Pons (tissue), 1 donor: ENCODE measurements at regions not wholly inside any gene's neighbourhood (a gene's known extent, or its start where the extent isn't known, plus 50 kb on each side); places are given as distances from the start of the nearest gene placed in this dataset.
A peak's percentile ranks its signal among the peaks of the same experiment; 100 is the strongest.

Source experiments
- DNase-seq: peaks from one replicate; pipeline ENCODE4 v3.0.0-alpha.2; 2016; ENCODE audit warnings: low spot score

- DNase-seq = no peak
These were observed 73.3 kb downstream of the RFC3 start for GRCh38 chr13:33891196-33891742.

DNA sequence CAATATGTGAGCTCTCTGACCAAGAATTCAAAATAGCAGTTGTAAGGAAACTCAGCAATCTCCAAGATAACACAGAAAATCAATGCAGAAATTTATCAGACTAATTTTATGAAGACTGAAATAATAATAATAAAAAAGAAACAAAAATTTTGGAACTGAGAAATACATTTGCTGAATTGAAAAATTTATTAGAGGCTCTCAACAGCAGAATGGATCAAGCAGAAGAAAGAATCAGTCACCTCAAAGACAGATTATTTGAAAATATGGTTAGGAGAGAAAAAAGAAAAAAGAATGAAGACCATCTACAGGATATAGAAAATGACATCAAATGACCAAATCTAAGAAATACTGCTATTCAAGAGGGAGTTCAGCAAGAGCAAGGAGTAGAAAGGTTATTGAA, 75.6 kb downstream of the RFC3 start:
- no peak for DNase-seq

GRCh38 chr13:33904431-33904830, 86.5 kb downstream of the RFC3 start:
- DNase-seq = no peak

GRCh38 chr13:33908116-33908515, 90.2 kb downstream of the RFC3 start:
- DNase-seq = no peak

GRCh38 chr13:33910255-33910654, 92.3 kb downstream of the RFC3 start:
- no peak for DNase-seq

DNA sequence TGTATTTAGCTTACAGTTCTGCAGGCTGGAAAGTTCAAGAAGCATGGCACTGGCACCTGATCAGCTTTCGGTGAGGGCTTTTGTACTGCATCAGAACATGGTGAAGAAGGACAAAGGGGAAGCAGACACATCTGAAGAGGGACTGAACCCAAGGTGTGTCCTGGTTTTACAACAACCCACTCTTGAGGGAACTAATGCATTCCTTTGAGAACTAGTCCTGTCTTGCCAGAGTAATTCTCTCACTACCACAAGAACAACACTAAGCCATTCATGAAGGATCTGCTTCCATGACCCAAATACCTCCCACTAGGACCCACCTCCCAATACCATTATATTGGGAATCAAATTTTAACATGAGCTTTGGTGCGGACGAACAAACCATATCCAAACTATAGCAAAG, 93.6 kb downstream of the RFC3 start:
- no peak for DNase-seq

DNA sequence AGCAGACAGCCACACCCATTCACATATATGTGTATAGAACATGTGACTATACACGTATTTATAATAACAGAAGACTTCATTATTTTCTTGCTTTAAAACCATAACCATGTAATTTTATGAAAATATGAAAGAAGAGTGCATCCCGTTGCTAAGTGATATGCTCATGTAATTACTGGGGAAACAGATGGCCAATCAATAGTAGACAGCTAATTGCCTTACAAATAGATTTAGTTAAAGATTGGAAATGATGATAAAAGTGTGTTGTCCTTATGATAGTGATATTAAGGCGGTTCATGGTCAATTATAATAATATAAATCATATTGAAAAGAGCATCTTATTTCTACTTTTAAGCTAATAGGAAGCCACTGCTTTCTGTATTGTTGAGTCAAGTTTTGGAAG, 95.9 kb downstream of the RFC3 start:
- no peak for DNase-seq

GRCh38 chr13:33917190-33917589, 99.2 kb downstream of the RFC3 start:
- DNase-seq = no peak

DNA sequence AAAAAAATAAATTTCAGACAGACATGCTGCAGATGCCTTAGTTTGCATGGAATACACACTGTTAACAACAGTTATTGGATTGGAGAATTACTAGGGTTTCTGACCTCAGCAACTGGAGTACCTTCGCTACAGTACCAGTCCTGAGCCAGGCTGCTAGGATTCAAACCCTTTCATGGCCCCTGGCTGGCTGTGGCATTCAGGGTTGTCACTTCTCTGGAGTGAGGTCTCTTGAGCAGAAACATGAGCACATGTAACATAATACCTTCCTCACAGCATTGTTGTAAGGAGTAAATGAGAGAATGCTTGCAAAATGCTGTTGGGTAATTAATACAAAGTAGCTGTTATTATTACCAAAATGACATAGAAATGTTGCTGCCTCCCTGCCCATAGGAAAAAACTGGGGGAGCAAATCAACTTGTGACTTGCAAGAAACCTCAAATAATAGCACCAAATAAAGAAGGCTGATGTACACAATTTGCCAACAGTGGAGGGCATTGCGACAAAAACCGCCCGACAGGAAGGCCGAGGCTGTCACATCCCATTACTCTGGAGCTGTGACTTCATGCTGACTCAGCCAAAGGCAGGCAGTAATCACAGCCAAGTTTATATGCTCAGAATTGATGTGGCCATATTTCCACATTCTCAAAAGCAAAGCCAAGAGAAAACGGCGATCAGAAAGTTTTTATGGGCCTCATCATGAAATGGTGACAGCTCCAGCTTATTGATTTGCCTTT, 100.4 kb downstream of the RFC3 start:
- DNase-seq = no peak

DNA sequence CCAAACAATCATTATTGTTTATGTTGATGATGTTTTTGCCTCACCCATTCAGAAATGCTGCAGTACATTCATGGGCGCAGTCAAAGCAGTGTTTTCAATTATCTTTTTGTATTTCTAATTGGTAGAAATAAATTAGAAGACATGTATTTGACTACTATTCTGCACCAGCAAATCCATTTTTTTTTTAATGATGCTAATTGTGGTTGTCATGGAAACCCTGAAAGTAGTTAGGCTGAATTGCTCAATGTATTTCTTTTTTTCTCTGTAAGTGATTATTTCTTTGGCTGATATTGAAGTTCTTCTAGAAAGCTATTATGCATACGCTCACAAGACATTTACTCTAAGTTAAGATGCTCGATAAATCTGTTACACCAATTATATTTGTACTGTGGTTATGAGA, 101.2 kb downstream of the RFC3 start:
- DNase-seq = no peak

GRCh38 chr13:33925563-33925962, 107.6 kb downstream of the RFC3 start:
- no peak for DNase-seq

DNA sequence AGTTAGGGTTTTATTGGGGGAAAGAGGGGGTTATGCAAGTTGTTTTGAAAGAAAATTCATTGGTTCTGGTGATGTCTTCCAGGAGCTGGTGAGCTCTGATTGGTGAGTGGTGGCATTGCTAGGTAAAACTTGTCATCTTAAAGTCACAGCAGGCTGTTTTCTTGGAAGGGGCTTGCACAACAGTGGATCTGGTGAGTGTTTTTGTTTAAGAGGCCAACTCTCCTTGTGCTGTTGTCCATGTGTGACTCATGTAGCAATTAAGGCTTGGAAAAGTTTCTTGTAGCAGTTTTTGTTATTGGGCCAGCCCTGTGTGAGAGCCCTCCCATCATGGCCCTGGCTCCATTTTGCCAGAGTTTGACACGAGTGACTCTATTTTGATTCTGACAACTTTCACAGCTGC, 109.4 kb downstream of the RFC3 start:
- no peak for DNase-seq

- DNase-seq = peak; percentile 67
These were observed 113.7 kb downstream of the RFC3 start for GRCh38 chr13:33931397-33932311.

GRCh38 chr13:33932769-33933406, 114.9 kb downstream of the RFC3 start:
- DNase-seq = no peak

GRCh38 chr13:33933810-33934209, 115.9 kb downstream of the RFC3 start:
- no peak for DNase-seq

GRCh38 chr13:33934343-33934742, 116.4 kb downstream of the RFC3 start:
- no peak for DNase-seq

- no peak for DNase-seq
These were observed 117.0 kb downstream of the RFC3 start for GRCh38 chr13:33934951-33935371.

DNA sequence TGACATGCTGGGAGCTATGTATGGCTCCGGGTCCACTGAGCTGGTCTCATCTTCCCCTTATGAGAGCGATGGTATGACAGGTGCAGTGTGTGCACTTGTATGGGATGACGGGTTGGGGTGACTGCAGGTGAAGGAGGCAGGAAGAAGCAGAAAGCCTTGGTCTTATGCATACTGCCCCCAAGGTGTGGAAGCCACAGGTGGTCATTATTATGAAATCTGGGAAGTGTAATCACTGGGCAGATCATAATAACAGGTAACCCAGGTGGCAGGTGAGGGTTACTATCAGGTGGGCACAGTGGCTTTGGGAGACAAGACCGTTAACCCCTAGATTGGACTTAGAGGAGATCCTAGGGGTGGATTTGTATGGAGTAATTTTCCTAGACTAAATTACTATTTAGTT, 118.0 kb downstream of the RFC3 start:
- no peak for DNase-seq

- DNase-seq = peak; percentile 30
These were observed 119.6 kb downstream of the RFC3 start for GRCh38 chr13:33937373-33938098.

DNA sequence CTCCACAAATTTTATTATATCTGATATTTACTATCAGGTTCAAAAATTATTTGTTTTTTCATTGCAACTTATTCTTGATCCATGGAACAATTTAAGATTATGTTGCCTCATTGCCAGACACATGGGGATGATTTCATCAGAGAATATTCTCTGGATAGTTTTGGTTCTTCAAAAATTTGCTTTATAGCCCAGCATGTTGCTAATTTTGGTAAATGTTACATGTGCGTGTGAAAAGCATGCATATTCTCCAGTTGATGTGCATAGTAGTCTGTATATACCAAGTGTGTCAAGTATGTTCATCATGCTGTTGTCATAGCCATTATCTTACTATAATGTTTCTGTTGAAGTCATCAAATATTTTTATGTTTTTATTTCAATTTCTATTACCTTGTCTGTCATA, 122.3 kb downstream of the RFC3 start:
- DNase-seq = no peak

- DNase-seq = no peak
These were observed 122.9 kb downstream of the RFC3 start for GRCh38 chr13:33940898-33941297.

- DNase-seq = no peak
These were observed 127.5 kb downstream of the RFC3 start for GRCh38 chr13:33945477-33945876.
